IMR-90 (cell line): ENCODE measurements at regions not wholly inside any gene's neighbourhood (a gene's known extent, or its start where the extent isn't known, plus 50 kb on each side); places are given as distances from the start of the nearest gene placed in this dataset.

ENCODE experiments used
- ATAC-seq: fragments of 200-7000 bp; cut with Tn5 transposase; 2 replicates; pipeline ENCODE4 v1.9.1; 2020; ENCODE audit warnings: low read depth, mild to moderate bottlenecking, moderate library complexity
- BruUV-seq: library from RNA; stranded (reverse); fragments of 400-500 nt; replicated peaks from 2 replicates; lab custom pipeline; 2021; lab: Mats Ljungman, UMichigan
- CTCF ChIA-PET: fragments of 300-600 bp; formaldehyde crosslinking; extraction: SDS; loops from one replicate; lab custom pipeline; 2021; ENCODE audit warnings: antibody characterized with exemption; lab: Yijun Ruan, JAX
- POLR2A ChIA-PET: fragments of 300-600 bp; sonication (Branson Sonifier 250); formaldehyde crosslinking; loops from one replicate; lab custom pipeline; 2022; ENCODE audit warnings: antibody characterized with exemption; ENCODE audit not compliant: unreplicated experiment; lab: Charles Lee
- DNase-seq: peaks from one replicate; pipeline ENCODE4 v3.0.0; 2013
- H2AFZ ChIP-seq: replicated peaks from 2 replicates; pipeline ENCODE3; 2013; ENCODE audit warnings: low read length, mild to moderate bottlenecking; ENCODE audit not compliant: poor library complexity
- H2AK5ac ChIP-seq: 2 replicates; pipeline ENCODE4 v1.6.1; 2013; ENCODE audit warnings: low read depth, low read length, inconsistent platforms
- H2AK9ac ChIP-seq: replicated peaks from 2 replicates; pipeline ENCODE3; 2013; ENCODE audit warnings: mild to moderate bottlenecking, low read depth, low read length, moderate library complexity; ENCODE audit not compliant: poor library complexity
- H2BK120ac ChIP-seq: 2 replicates; pipeline ENCODE4 v1.6.1; 2013; ENCODE audit warnings: low read depth, low read length, inconsistent platforms
- H2BK15ac ChIP-seq: 3 replicates; pipeline ENCODE4 v1.6.1; 2013; ENCODE audit warnings: low read depth, low read length, inconsistent platforms
- H2BK20ac ChIP-seq: 2 replicates; pipeline ENCODE4 v1.6.1; 2013; ENCODE audit warnings: low read depth, mild to moderate bottlenecking, inconsistent platforms, low read length, moderate library complexity
- H2BK5ac ChIP-seq: 2 replicates; pipeline ENCODE4 v1.6.1; 2013; ENCODE audit warnings: mild to moderate bottlenecking, low read depth, low read length, inconsistent platforms; ENCODE audit not compliant: poor library complexity, severe bottlenecking
- H3K14ac ChIP-seq: replicated peaks from 2 replicates; pipeline ENCODE4 v1.6.1; 2013; ENCODE audit warnings: low read depth, low read length, inconsistent platforms
- H3K18ac ChIP-seq: 2 replicates; pipeline ENCODE4 v1.6.1; 2013; ENCODE audit warnings: low read depth, low read length, control low read depth
- H3K23ac ChIP-seq: 2 replicates; pipeline ENCODE4 v1.6.1; 2013; ENCODE audit warnings: low read depth, low read length, inconsistent platforms
- H3K27ac ChIP-seq: 2 replicates; pipeline ENCODE4 v1.5.1; 2013; ENCODE audit warnings: mild to moderate bottlenecking, control low read depth, low read length; ENCODE audit not compliant: insufficient read depth
- H3K27me3 ChIP-seq: 2 replicates; pipeline ENCODE4 v1.6.1; 2013; ENCODE audit warnings: low read length; ENCODE audit not compliant: control insufficient read depth, insufficient read depth
- H3K36me3 ChIP-seq: 2 replicates; pipeline ENCODE4 v1.6.1; 2013; ENCODE audit warnings: low read length, mixed read lengths; ENCODE audit not compliant: control insufficient read depth, insufficient read depth
- H3K4ac ChIP-seq: 2 replicates; pipeline ENCODE4 v1.6.1; 2013; ENCODE audit warnings: low read depth, low read length, inconsistent platforms
- H3K4me1 ChIP-seq: 2 replicates; pipeline ENCODE4 v1.6.1; 2013; ENCODE audit warnings: low read length, mixed read lengths; ENCODE audit not compliant: control insufficient read depth, insufficient read depth
- H3K4me2 ChIP-seq: 2 replicates; pipeline ENCODE4 v1.6.1; 2013; ENCODE audit warnings: low read depth, mild to moderate bottlenecking, control low read depth, low read length, moderate library complexity
- H3K4me3 ChIP-seq: 2 replicates; pipeline ENCODE4 v1.5.1; 2013; ENCODE audit warnings: low read depth, mild to moderate bottlenecking, control low read depth, low read length, moderate library complexity; ENCODE audit not compliant: insufficient read depth
- H3K56ac ChIP-seq: 2 replicates; pipeline ENCODE4 v1.6.1; 2013; ENCODE audit warnings: low read length, inconsistent platforms; ENCODE audit not compliant: insufficient read depth; ENCODE audit errors: extremely low read depth
- H3K79me1 ChIP-seq, 2 experiments: 2 replicates each; pipeline ENCODE4 v1.6.1; 2013; ENCODE audit warnings: low read length in 2 of 2, inconsistent platforms in 1 of 2, low read depth in 1 of 2
- H3K9ac ChIP-seq: 2 replicates; pipeline ENCODE4 v1.6.1; 2013; ENCODE audit warnings: low read depth, low read length, control low read depth
- H3K9me1 ChIP-seq: 2 replicates; pipeline ENCODE4 v1.6.1; 2013; ENCODE audit warnings: low read length, inconsistent platforms; ENCODE audit not compliant: insufficient read depth
- H3K9me3 ChIP-seq: 2 replicates; pipeline ENCODE4 v1.6.1; 2013; ENCODE audit warnings: low read length; ENCODE audit not compliant: control insufficient read depth, insufficient read depth
- H4K20me1 ChIP-seq: 2 replicates; pipeline ENCODE4 v1.6.1; 2013; ENCODE audit warnings: low read length, inconsistent platforms; ENCODE audit not compliant: insufficient read depth
- H4K5ac ChIP-seq: 2 replicates; pipeline ENCODE4 v1.6.1; 2013; ENCODE audit warnings: mild to moderate bottlenecking, low read depth, low read length, control low read depth
- H4K8ac ChIP-seq, 2 experiments: 2 replicates each; pipeline ENCODE4 v1.6.1; 2013; ENCODE audit warnings: low read depth in 2 of 2, low read length in 2 of 2, control low read depth in 1 of 2, inconsistent platforms in 1 of 2
- H4K91ac ChIP-seq: 2 replicates; pipeline ENCODE4 v1.6.1; 2013; ENCODE audit warnings: low read depth, low read length, inconsistent platforms; ENCODE audit not compliant: insufficient read depth
- BHLHE40 ChIP-seq: fragments of 150-350 bp; IDR thresholded peaks from 2 replicates; pipeline ENCODE4 v1.6.1; 2016; ENCODE audit warnings: mild to moderate bottlenecking, low read depth, low read length
- CEBPB ChIP-seq: IDR thresholded peaks from 2 replicates; pipeline ENCODE4 v1.6.1; 2012; ENCODE audit warnings: low read depth, low read length, improper control_type of control experiment
- CHD1 ChIP-seq: IDR thresholded peaks from 2 replicates; pipeline ENCODE4 v1.6.1; 2012; ENCODE audit warnings: low read depth, low read length, improper control_type of control experiment
- CTCF ChIP-seq: conservative IDR thresholded peaks from 2 replicates; pipeline ENCODE4 v1.5.1; 2012; ENCODE audit warnings: mild to moderate bottlenecking, low read depth, low read length, improper control_type of control experiment
- ELK1 ChIP-seq: fragments of 150-350 bp; IDR thresholded peaks from 2 replicates; pipeline ENCODE4 v1.6.1; 2016; ENCODE audit warnings: low read depth, mild to moderate bottlenecking, low read length, moderate library complexity, borderline replicate concordance
- FOS ChIP-seq: fragments of 150-350 bp; IDR thresholded peaks from 2 replicates; pipeline ENCODE4 v1.6.1; 2016; ENCODE audit warnings: low read depth, low read length
- MAFK ChIP-seq: IDR thresholded peaks from 2 replicates; pipeline ENCODE4 v1.6.1; 2012; ENCODE audit warnings: low read depth, low read length, improper control_type of control experiment
- MAZ ChIP-seq: IDR thresholded peaks from 2 replicates; pipeline ENCODE4 v1.6.1; 2012; ENCODE audit warnings: low read depth, mild to moderate bottlenecking, low read length, improper control_type of control experiment, moderate library complexity, borderline replicate concordance
- MXI1 ChIP-seq: IDR thresholded peaks from 2 replicates; pipeline ENCODE4 v1.6.1; 2012; ENCODE audit warnings: low read depth, mild to moderate bottlenecking, low read length, moderate library complexity, borderline replicate concordance
- NFE2L2 ChIP-seq: fragments of 150-350 bp; IDR thresholded peaks from 2 replicates; pipeline ENCODE4 v1.6.1; 2016; ENCODE audit warnings: low read depth, mild to moderate bottlenecking, low read length
- POLR2A ChIP-seq: IDR thresholded peaks from 2 replicates; pipeline ENCODE4 v1.6.1; 2012; ENCODE audit warnings: mild to moderate bottlenecking, low read depth, low read length
- RAD21 ChIP-seq: IDR thresholded peaks from 2 replicates; pipeline ENCODE4 v1.6.1; 2012; ENCODE audit warnings: low read length, improper control_type of control experiment
- RCOR1 ChIP-seq: IDR thresholded peaks from 2 replicates; pipeline ENCODE4 v1.6.1; 2012; ENCODE audit warnings: mild to moderate bottlenecking, low read length, improper control_type of control experiment; ENCODE audit not compliant: insufficient replicate concordance
- RFX5 ChIP-seq: IDR thresholded peaks from 2 replicates; pipeline ENCODE4 v1.8.0; 2012; ENCODE audit warnings: low read depth, mild to moderate bottlenecking, low read length, moderate library complexity
- SMC3 ChIP-seq: fragments of 150-350 bp; IDR thresholded peaks from 2 replicates; pipeline ENCODE4 v1.6.1; 2016; ENCODE audit warnings: low read depth, mild to moderate bottlenecking, antibody characterized with exemption, low read length, moderate library complexity
- USF2 ChIP-seq: fragments of 150-350 bp; IDR thresholded peaks from 2 replicates; pipeline ENCODE4 v1.6.1; 2017; ENCODE audit warnings: mild to moderate bottlenecking, antibody characterized with exemption, low read length, low read depth
- WGBS, 2 experiments: methylation state at CpG; one replicate each; pipeline versions ENCODE4 v1.1.5 to v1.1.7; 2013; ENCODE audit warnings: missing lambda C conversion rate in 2 of 2; ENCODE audit not compliant: insufficient read length in 1 of 2; ENCODE audit errors: extremely low coverage in 2 of 2; 5-methylcytosine and 5-hydroxymethylcytosine counted together
- dilution Hi-C: fragments of 300-500 bp; cut with HindIII; formaldehyde crosslinking; loops from one replicate; pipeline ENCODE4 v1.14.3; 2018; ENCODE audit warnings: low sequenced_read_pairs; ENCODE audit not compliant: unreplicated experiment
- in situ Hi-C: fragments of 300-500 bp; cut with MboI; formaldehyde crosslinking; loops from 3 replicates; pipeline ENCODE4 v1.14.3; 2019; ENCODE audit warnings: low sequenced_read_pairs, inconsistent platforms, mixed read lengths
- intact Hi-C: fragments of 100-400 bp; cut with micrococcal nuclease; formaldehyde crosslinking; loops from 2 replicates; pipeline ENCODE4 v1.10.0; 2022

- DNase-seq (no peak), ATAC-seq (no peak)
Measured at GRCh38 chr18:72207280-72207679, 336.9 kb downstream of the CBLN2 start.

More at GRCh38 chr18:72207280-72207679, 336.9 kb downstream of the CBLN2 start:
- in situ Hi-C loops, result no loop called here
- H3K4me3 ChIP-seq, result no peak overlapping the region
- dilution Hi-C loops, result no loop called here
- H3K4ac ChIP-seq, result no peak overlapping the region
- TF ChIP-seq USF2, result no peak
- no peak for TF ChIP-seq BHLHE40
- TF ChIP-seq RFX5, result no peak
- no peak for TF ChIP-seq MAZ
- TF ChIP-seq POLR2A, result no peak
- TF ChIP-seq RAD21, result no peak
- no peak for TF ChIP-seq CTCF
- TF ChIP-seq FOS, result no peak
- TF ChIP-seq MXI1, result no peak
- no peak for TF ChIP-seq MAFK
- no peak for TF ChIP-seq RCOR1
- TF ChIP-seq SMC3, result no peak
- TF ChIP-seq CEBPB, result no peak
- TF ChIP-seq NFE2L2, result no peak
- no peak for TF ChIP-seq CHD1
- no peak for TF ChIP-seq ELK1
- H4K8ac ChIP-seq, result no peak overlapping the region
- H2BK20ac ChIP-seq, result no peak overlapping the region
- no peak overlapping the region for H3K56ac ChIP-seq
- H2AK9ac ChIP-seq, result no peak overlapping the region
- no peak overlapping the region for H3K18ac ChIP-seq
- WGBS, 2 experiments, result no CpG with 5 or more reads among the region's 6 CpGs
- H3K9me3 ChIP-seq, result peaks cover 11% of the 10 kb centered on the region
- no peak overlapping the region for H2AFZ ChIP-seq
- H4K5ac ChIP-seq, result no peak overlapping the region
- H3K27ac ChIP-seq, result no peak overlapping the region
- no peaks in the 10 kb centered on the region for H4K20me1 ChIP-seq
- H2BK5ac ChIP-seq, result no peak overlapping the region
- ChIA-PET CTCF (no interaction called here), POLR2A (no interaction called here)
- no peaks in the 10 kb centered on the region for H3K79me1 ChIP-seq
- intact Hi-C loops, result no loop called here
- no peaks in the 10 kb centered on the region for H3K36me3 ChIP-seq
- no peak overlapping the region for H3K9ac ChIP-seq
- no peak overlapping the region for H2AK5ac ChIP-seq
- H3K14ac ChIP-seq, result no peak overlapping the region
- no peak overlapping the region for H2BK120ac ChIP-seq
- no peak overlapping the region for H3K23ac ChIP-seq
- no peak overlapping the region for H2BK15ac ChIP-seq
- no peaks in the 10 kb centered on the region for H3K27me3 ChIP-seq
- H3K4me2 ChIP-seq, result no peak overlapping the region
- H3K9me1 ChIP-seq, result no peaks in the 10 kb centered on the region
- no TSS peak for BruUV-seq
- no peak overlapping the region for H4K91ac ChIP-seq
- no peaks in the 10 kb centered on the region for H3K4me1 ChIP-seq
